HEK293 (cell line): ENCODE measurements at regions not wholly inside any gene's neighbourhood (a gene's known extent, or its start where the extent isn't known, plus 50 kb on each side); places are given as distances from the start of the nearest gene placed in this dataset.

Source experiments
- CTCF ChIA-PET: fragments of 350-600 bp; formaldehyde crosslinking; extraction: SDS; loops from one replicate; lab custom pipeline; 2021; ENCODE audit warnings: antibody characterized with exemption; lab: Yijun Ruan, JAX
- POLR2A ChIA-PET: fragments of 300-600 bp; formaldehyde crosslinking; extraction: SDS; loops from one replicate; lab custom pipeline; 2020; ENCODE audit warnings: antibody characterized with exemption, inconsistent platforms; lab: Yijun Ruan, JAX
- H3K27ac ChIP-seq: fragments of 200-500 bp; sonication (Bioruptor generic); 2 replicates; pipeline ENCODE4 v1.5.1; 2014; ENCODE audit warnings: low read depth, low read length, control low read depth, inconsistent platforms; ENCODE audit errors: extremely low read depth
- H3K36me3 ChIP-seq, 2 experiments: fragments of 200-500 bp in 1 of 2; sonication (Bioruptor generic) in 1 of 2; 1 replicate in 1 of 2; 2 replicates in 1 of 2; pipeline ENCODE4 v1.5.1; 2014 to 2017; ENCODE audit warnings: inconsistent platforms in 2 of 2, low read length in 2 of 2; ENCODE audit not compliant: control insufficient read depth in 2 of 2, insufficient read depth in 1 of 2
- H3K4me1 ChIP-seq: fragments of 200-500 bp; sonication (Bioruptor generic); 2 replicates; pipeline ENCODE4 v1.5.1; 2014; ENCODE audit warnings: mild to moderate bottlenecking, low read length, inconsistent platforms; ENCODE audit not compliant: control insufficient read depth, insufficient read depth
- H3K4me3 ChIP-seq: 2 replicates; pipeline ENCODE4 v1.5.1; 2011; ENCODE audit warnings: low read depth, mild to moderate bottlenecking, control low read depth, low read length, moderate library complexity
- H3K9me3 ChIP-seq: fragments of 200-500 bp; sonication (Bioruptor generic); 2 replicates; pipeline ENCODE4 v1.5.1; 2014; ENCODE audit warnings: low read depth, low read length, inconsistent platforms; ENCODE audit not compliant: control insufficient read depth, insufficient read depth
- HOXD13 ChIP-seq: sonication (generic); formaldehyde crosslinking; IDR thresholded peaks from 2 replicates; pipeline ENCODE4 v1.8.0; 2022; ENCODE audit warnings: missing genetic modification reagents, borderline replicate concordance
- TRIM28 ChIP-seq: IDR thresholded peaks from 2 replicates; pipeline ENCODE4 v1.6.1; 2011; ENCODE audit warnings: low read length, control low read depth, borderline replicate concordance
- YY1 ChIP-seq: fragments of 450-650 bp; formaldehyde crosslinking; IDR thresholded peaks from 2 replicates; pipeline ENCODE4 v1.5.1; 2018; ENCODE audit warnings: missing biosample characterization, missing genetic modification characterization
- YY2 ChIP-seq: fragments of 450-650 bp; formaldehyde crosslinking; IDR thresholded peaks from 2 replicates; pipeline ENCODE4 v1.5.1; 2016; ENCODE audit warnings: missing biosample characterization, missing genetic modification characterization
- ZNF10 ChIP-seq: fragments of 450-650 bp; formaldehyde crosslinking; IDR thresholded peaks from 2 replicates; pipeline ENCODE4 v1.5.1; 2017; ENCODE audit warnings: missing biosample characterization, missing genetic modification characterization
- ZNF214 ChIP-seq: fragments of 450-650 bp; formaldehyde crosslinking; IDR thresholded peaks from 2 replicates; pipeline ENCODE4 v1.5.1; 2017; ENCODE audit warnings: missing biosample characterization, mild to moderate bottlenecking, missing genetic modification characterization, borderline replicate concordance
- ZNF24 ChIP-seq: fragments of 450-650 bp; formaldehyde crosslinking; IDR thresholded peaks from 2 replicates; pipeline ENCODE4 v1.5.1; 2016; ENCODE audit warnings: missing biosample characterization, missing genetic modification characterization
- ZNF366 ChIP-seq: fragments of 450-650 bp; formaldehyde crosslinking; conservative IDR thresholded peaks from 2 replicates; pipeline ENCODE4 v1.5.1; 2016; ENCODE audit warnings: missing biosample characterization, missing genetic modification characterization
- ZNF501 ChIP-seq: fragments of 450-650 bp; formaldehyde crosslinking; IDR thresholded peaks from 2 replicates; pipeline ENCODE4 v1.5.1; 2016; ENCODE audit warnings: missing biosample characterization, missing genetic modification characterization
- ZNF510 ChIP-seq: fragments of 450-650 bp; formaldehyde crosslinking; IDR thresholded peaks from 2 replicates; pipeline ENCODE4 v1.5.1; 2018; ENCODE audit warnings: mild to moderate bottlenecking, missing genetic modification characterization, missing biosample characterization; ENCODE audit not compliant: insufficient replicate concordance
- ZNF544 ChIP-seq: fragments of 450-650 bp; formaldehyde crosslinking; IDR thresholded peaks from 2 replicates; pipeline ENCODE4 v1.5.0; 2017; ENCODE audit warnings: missing biosample characterization, missing genetic modification characterization
- ZNF600 ChIP-seq: fragments of 450-650 bp; formaldehyde crosslinking; IDR thresholded peaks from 2 replicates; pipeline ENCODE4 v1.5.1; 2016; ENCODE audit warnings: missing biosample characterization, missing genetic modification characterization
- TF ChIP-seq, protein P1 (sequence below): fragments of 450-650 bp; formaldehyde crosslinking; IDR thresholded peaks from 2 replicates; pipeline ENCODE4 v1.5.1; 2016; ENCODE audit warnings: missing biosample characterization, missing genetic modification characterization
- TF ChIP-seq, protein P2 (sequence below): fragments of 450-650 bp; formaldehyde crosslinking; IDR thresholded peaks from 2 replicates; pipeline ENCODE4 v1.5.1; 2016; ENCODE audit warnings: missing biosample characterization, missing genetic modification characterization
- TF ChIP-seq, protein P3 (sequence below): fragments of 450-650 bp; IDR thresholded peaks from 2 replicates; pipeline ENCODE4 v1.5.1; 2018; ENCODE audit warnings: missing biosample characterization, mild to moderate bottlenecking, missing genetic modification characterization
- TF ChIP-seq, protein P4 (sequence below): fragments of 450-650 bp; formaldehyde crosslinking; IDR thresholded peaks from 2 replicates; pipeline ENCODE4 v1.5.1; 2016; ENCODE audit warnings: missing biosample characterization, missing genetic modification characterization

DNA sequence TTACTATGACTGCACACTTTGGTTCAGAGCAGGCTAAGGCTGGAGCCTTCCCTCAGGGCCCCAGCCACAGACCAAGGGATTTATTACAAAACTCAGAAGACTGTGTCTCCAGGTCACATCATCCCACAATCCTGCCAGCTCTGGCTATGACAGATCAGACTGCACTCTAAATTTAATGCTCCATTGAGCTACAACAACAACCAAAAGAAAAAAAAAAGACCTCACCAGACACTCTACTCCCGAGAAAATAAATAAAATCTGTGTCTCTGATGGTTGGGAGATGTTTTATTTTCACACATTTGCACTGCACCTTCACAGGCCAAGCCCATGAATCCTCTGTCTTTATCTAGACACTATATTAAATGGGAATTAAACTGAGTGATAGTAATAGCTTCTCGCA lies 50.8 kb upstream of the CTNNB1 start (continued):
- TF ChIP-seq, protein P1, sequence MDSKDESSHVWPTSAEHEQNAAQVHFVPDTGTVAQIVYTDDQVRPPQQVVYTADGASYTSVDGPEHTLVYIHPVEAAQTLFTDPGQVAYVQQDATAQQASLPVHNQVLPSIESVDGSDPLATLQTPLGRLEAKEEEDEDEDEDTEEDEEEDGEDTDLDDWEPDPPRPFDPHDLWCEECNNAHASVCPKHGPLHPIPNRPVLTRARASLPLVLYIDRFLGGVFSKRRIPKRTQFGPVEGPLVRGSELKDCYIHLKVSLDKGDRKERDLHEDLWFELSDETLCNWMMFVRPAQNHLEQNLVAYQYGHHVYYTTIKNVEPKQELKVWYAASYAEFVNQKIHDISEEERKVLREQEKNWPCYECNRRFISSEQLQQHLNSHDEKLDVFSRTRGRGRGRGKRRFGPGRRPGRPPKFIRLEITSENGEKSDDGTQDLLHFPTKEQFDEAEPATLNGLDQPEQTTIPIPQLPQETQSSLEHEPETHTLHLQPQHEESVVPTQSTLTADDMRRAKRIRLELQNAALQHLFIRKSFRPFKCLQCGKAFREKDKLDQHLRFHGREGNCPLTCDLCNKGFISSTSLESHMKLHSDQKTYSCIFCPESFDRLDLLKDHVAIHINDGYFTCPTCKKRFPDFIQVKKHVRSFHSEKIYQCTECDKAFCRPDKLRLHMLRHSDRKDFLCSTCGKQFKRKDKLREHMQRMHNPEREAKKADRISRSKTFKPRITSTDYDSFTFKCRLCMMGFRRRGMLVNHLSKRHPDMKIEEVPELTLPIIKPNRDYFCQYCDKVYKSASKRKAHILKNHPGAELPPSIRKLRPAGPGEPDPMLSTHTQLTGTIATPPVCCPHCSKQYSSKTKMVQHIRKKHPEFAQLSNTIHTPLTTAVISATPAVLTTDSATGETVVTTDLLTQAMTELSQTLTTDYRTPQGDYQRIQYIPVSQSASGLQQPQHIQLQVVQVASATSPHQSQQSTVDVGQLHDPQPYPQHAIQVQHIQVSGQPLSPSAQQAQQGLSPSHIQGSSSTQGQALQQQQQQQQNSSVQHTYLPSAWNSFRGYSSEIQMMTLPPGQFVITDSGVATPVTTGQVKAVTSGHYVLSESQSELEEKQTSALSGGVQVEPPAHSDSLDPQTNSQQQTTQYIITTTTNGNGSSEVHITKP: no peak
- TF ChIP-seq YY1 (tag by site-specific recombination) (no peak), ZNF501 (tag by site-specific recombination) (no peak), ZNF600 (tag by site-specific recombination) (no peak), TRIM28 (0 out of 2 replicates have a peak, but pooled peaks have one; percentile 70), ZNF214 (tag by site-specific recombination) (no peak)
- TF ChIP-seq, protein P2, sequence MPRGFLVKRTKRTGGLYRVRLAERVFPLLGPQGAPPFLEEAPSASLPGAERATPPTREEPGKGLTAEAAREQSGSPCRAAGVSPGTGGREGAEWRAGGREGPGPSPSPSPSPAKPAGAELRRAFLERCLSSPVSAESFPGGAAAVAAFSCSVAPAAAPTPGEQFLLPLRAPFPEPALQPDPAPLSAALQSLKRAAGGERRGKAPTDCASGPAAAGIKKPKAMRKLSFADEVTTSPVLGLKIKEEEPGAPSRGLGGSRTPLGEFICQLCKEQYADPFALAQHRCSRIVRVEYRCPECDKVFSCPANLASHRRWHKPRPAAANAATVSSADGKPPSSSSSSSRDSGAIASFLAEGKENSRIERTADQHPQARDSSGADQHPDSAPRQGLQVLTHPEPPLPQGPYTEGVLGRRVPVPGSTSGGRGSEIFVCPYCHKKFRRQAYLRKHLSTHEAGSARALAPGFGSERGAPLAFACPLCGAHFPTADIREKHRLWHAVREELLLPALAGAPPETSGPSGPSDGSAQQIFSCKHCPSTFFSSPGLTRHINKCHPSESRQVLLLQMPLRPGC (tag by site-specific recombination): 0 out of 2 replicates have a peak, but pooled peaks have one; percentile 27
- TF ChIP-seq, protein P3, sequence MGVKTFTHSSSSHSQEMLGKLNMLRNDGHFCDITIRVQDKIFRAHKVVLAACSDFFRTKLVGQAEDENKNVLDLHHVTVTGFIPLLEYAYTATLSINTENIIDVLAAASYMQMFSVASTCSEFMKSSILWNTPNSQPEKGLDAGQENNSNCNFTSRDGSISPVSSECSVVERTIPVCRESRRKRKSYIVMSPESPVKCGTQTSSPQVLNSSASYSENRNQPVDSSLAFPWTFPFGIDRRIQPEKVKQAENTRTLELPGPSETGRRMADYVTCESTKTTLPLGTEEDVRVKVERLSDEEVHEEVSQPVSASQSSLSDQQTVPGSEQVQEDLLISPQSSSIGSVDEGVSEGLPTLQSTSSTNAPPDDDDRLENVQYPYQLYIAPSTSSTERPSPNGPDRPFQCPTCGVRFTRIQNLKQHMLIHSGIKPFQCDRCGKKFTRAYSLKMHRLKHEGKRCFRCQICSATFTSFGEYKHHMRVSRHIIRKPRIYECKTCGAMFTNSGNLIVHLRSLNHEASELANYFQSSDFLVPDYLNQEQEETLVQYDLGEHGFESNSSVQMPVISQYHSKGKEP (tag by site-specific recombination): no peak

DNA sequence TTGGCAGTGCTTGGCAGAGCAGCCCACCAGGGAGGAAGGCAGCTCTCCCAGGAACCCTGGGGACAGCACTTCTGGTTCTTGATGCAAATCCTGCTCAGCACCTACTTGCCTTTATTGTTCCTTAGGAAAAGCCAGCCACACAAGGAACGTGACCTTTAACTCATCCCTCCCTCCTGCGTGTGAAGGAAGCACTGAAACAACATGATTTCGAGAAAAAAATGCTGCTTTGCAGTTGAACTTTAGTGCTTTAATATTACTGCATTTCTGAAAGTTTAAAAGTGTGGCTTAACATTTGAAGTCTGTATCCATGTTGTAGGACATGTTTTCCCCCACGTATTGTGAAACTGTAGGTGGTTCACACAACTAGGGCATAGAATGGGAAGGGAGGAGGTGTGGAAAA lies 50.4 kb upstream of the CTNNB1 start:
- H3K9me3 ChIP-seq: no peaks in the 10 kb centered on the region
- CTCF ChIA-PET: interaction anchor here (0.7 kb wide), 1 partner anchor 113 kb away, joined by 3 read pairs; no protein-coding TSS in a partner anchor
- no peak overlapping the region for H3K4me3 ChIP-seq
- H3K4me1 ChIP-seq: peaks cover 2% of the 10 kb centered on the region
- H3K27ac ChIP-seq: no peak overlapping the region
- TF ChIP-seq, protein P4, sequence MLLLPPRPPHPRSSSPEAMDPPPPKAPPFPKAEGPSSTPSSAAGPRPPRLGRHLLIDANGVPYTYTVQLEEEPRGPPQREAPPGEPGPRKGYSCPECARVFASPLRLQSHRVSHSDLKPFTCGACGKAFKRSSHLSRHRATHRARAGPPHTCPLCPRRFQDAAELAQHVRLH: no peak
- no peak for TF ChIP-seq ZNF510 (tag by site-specific recombination)
- no peak for TF ChIP-seq ZNF366 (tag by site-specific recombination)
- TF ChIP-seq ZNF24 (tag by site-specific recombination): no peak
- no peak for TF ChIP-seq ZNF544 (tag by site-specific recombination)
- no peak for TF ChIP-seq ZNF10 (tag by site-specific recombination)
- no peak for TF ChIP-seq HOXD13
- no peak for TF ChIP-seq YY2 (tag by site-specific recombination)
- H3K36me3 ChIP-seq: no peaks in the 10 kb centered on the region
- POLR2A ChIA-PET: interaction anchor here (0.6 to 2.6 kb wide), 4 partner anchors 10 to 52 kb away, joined by 3 to 14 read pairs (median 4); partner anchors contain the start of gene CTNNB1
